K562 (cell line): ENCODE measurements at regions not wholly inside any gene's neighbourhood (a gene's known extent, or its start where the extent isn't known, plus 50 kb on each side); places are given as distances from the start of the nearest gene placed in this dataset.

ENCODE experiments used
- ATAC-seq: fragments of 200-7000 bp; cut with Tn5 transposase; 3 replicates; pipeline ENCODE4 v1.9.1; 2020; ENCODE audit warnings: moderate library complexity
- BruUV-seq: library from RNA; stranded (reverse); fragments of 400-500 nt; replicated peaks from 2 replicates; lab custom pipeline; 2021; lab: Mats Ljungman, UMichigan
- CTCF ChIA-PET: fragments of 300-600 bp; formaldehyde crosslinking; extraction: SDS; loops from one replicate; lab custom pipeline; 2021; ENCODE audit warnings: low intra/inter-chr PET ratio; lab: Yijun Ruan, JAX
- POLR2A ChIA-PET: fragments of 300-600, 350-650 bp; sonication (Branson Sonifier 250); formaldehyde crosslinking; extraction: SDS; loops from one replicate; lab custom pipeline; 2021; ENCODE audit warnings: antibody characterized with exemption, inconsistent platforms; lab: Yijun Ruan, JAX
- DNase-seq, 4 experiments: peaks; one replicate each; pipeline versions ENCODE4 v3.0.0 to v3.0.0-alpha.2; 2011 to 2018; ENCODE audit warnings: low spot score in 3 of 4, mixed read lengths in 3 of 4; ENCODE audit errors: extremely low read depth in 1 of 4
- FAIRE-seq: peaks from 2 replicates; lab custom pipeline; 2011; peaks lifted over from hg19 to GRCh38; lab: Jason Lieb, UNC
- H2AFZ ChIP-seq: 2 replicates; pipeline ENCODE4 v1.6.0; 2011; ENCODE audit warnings: low read depth, low read length, control low read depth, inconsistent platforms
- H3K27ac ChIP-seq: fragments of 200-600 bp; 3 replicates; pipeline ENCODE4 v1.8.0; 2011; ENCODE audit warnings: low read depth, mild to moderate bottlenecking, control low read depth, inconsistent platforms, low read length, moderate library complexity, mixed read lengths; ENCODE audit errors: extremely low read depth
- H3K27me3 ChIP-seq, 2 experiments: fragments of 300-600 bp in 1 of 2; 2 replicates in 1 of 2; 3 replicates in 1 of 2; pipeline versions ENCODE4 v1.6.0 to v1.8.0; 2011; ENCODE audit warnings: inconsistent platforms in 2 of 2, low read length in 2 of 2, mild to moderate bottlenecking in 1 of 2, mixed read lengths in 1 of 2, moderate library complexity in 1 of 2; ENCODE audit not compliant: control insufficient read depth in 2 of 2, insufficient read depth in 2 of 2
- H3K36me3 ChIP-seq: fragments of 300-600 bp; 3 replicates; pipeline ENCODE4 v1.8.0; 2011; ENCODE audit warnings: mild to moderate bottlenecking, low read length, inconsistent platforms; ENCODE audit not compliant: control insufficient read depth, insufficient read depth
- H3K4me1 ChIP-seq, 2 experiments: fragments of 200-600 bp in 1 of 2; replicated peaks in 1 of 2; 2 replicates in 1 of 2; 3 replicates in 1 of 2; pipeline versions ENCODE4 v1.5.1 to v1.8.0; 2011; ENCODE audit warnings: inconsistent platforms in 2 of 2, low read length in 2 of 2, mild to moderate bottlenecking in 1 of 2, mixed read lengths in 1 of 2, moderate library complexity in 1 of 2; ENCODE audit not compliant: control insufficient read depth in 2 of 2, insufficient read depth in 2 of 2
- H3K4me2 ChIP-seq: 2 replicates; pipeline ENCODE4 v1.6.1; 2011; ENCODE audit warnings: low read length, control low read depth, inconsistent platforms, mixed read lengths; ENCODE audit not compliant: insufficient read depth
- H3K4me3 ChIP-seq: fragments of 200-600 bp; sonication (generic), shearing (Covaris generic); 2 replicates; pipeline ENCODE4 v1.5.1; 2016; ENCODE audit warnings: control low read depth, inconsistent platforms
- H3K79me2 ChIP-seq: fragments of 200-600 bp; 3 replicates; pipeline ENCODE4 v1.8.0; 2011; ENCODE audit warnings: low read length, inconsistent platforms; ENCODE audit not compliant: control insufficient read depth, insufficient read depth
- H3K9ac ChIP-seq, 2 experiments: 2 replicates each; pipeline versions ENCODE4 v1.6.0 to v1.6.1; 2011; ENCODE audit warnings: low read depth in 2 of 2, low read length in 2 of 2, control low read depth in 1 of 2, inconsistent platforms in 1 of 2, mild to moderate bottlenecking in 1 of 2, mixed read lengths in 1 of 2; ENCODE audit not compliant: insufficient read depth in 1 of 2
- H3K9me1 ChIP-seq: one replicate; pipeline ENCODE4 v1.6.0; 2011; ENCODE audit warnings: inconsistent platforms, mild to moderate bottlenecking, low read length, moderate library complexity; ENCODE audit not compliant: control insufficient read depth, insufficient read depth
- H3K9me3 ChIP-seq: replicated peaks from 2 replicates; pipeline ENCODE4 v1.5.1; 2011; ENCODE audit warnings: low read depth, low read length, inconsistent platforms; ENCODE audit not compliant: control insufficient read depth, insufficient read depth
- H4K20me1 ChIP-seq: replicated peaks from 2 replicates; pipeline ENCODE4 v1.6.1; 2011; ENCODE audit warnings: low read length, inconsistent platforms, mixed read lengths; ENCODE audit not compliant: control insufficient read depth, insufficient read depth
- E2F6 ChIP-seq, 2 experiments: IDR thresholded peaks; 2 replicates each; pipeline ENCODE4 v1.6.1; 2011; ENCODE audit warnings: borderline replicate concordance in 1 of 2, control low read depth in 1 of 2, low read depth in 1 of 2, low read length in 1 of 2, mild to moderate bottlenecking in 1 of 2, mixed read lengths in 1 of 2, moderate library complexity in 1 of 2; ENCODE audit not compliant: insufficient read depth in 1 of 2, insufficient read length in 1 of 2, poor library complexity in 1 of 2, severe bottlenecking in 1 of 2; ENCODE audit errors: extremely low read depth in 1 of 2
- RERE ChIP-seq: sonication (generic); formaldehyde crosslinking; IDR thresholded peaks from 2 replicates; pipeline ENCODE4 v1.8.0; 2023; ENCODE audit warnings: missing genetic modification reagents, mild to moderate bottlenecking, borderline replicate concordance
- ZNF354B ChIP-seq: fragments of 250-450 bp; sonication (Bioruptor Pico); IDR thresholded peaks from 2 replicates; pipeline ENCODE4 v1.4.0; 2020
- WGBS: fragments of 100-300 bp; shearing (Covaris generic); methylation state at CpG from one replicate; pipeline ENCODE4 v1.1.6; 2016; ENCODE audit warnings: low coverage, mixed read lengths; ENCODE audit not compliant: insufficient coverage; ENCODE audit errors: missing lambda C conversion rate; 5-methylcytosine and 5-hydroxymethylcytosine counted together
- in situ Hi-C: fragments of 300-500 bp; cut with MboI; formaldehyde crosslinking; loops from 4 replicates; pipeline ENCODE4 v1.15.0; 2018; ENCODE audit warnings: inconsistent platforms, mixed read lengths
- intact Hi-C: fragments of 100-400 bp; cut with micrococcal nuclease; formaldehyde crosslinking; loops from 2 replicates; pipeline ENCODE4 v1.14.2; 2022
- TF ChIP-seq, protein P1 (sequence below): sonication (generic); formaldehyde crosslinking; IDR thresholded peaks from 2 replicates; pipeline ENCODE4 v1.8.0; 2022; ENCODE audit warnings: missing genetic modification reagents, mild to moderate bottlenecking, borderline replicate concordance
- TF ChIP-seq, protein P2 (sequence below): fragments of 450-650 bp; IDR thresholded peaks from 2 replicates; pipeline ENCODE4 v1.6.1; 2016; ENCODE audit warnings: borderline replicate concordance

GRCh38 chr9:118457171-118458000 lies 753.2 kb downstream of the TLR4 start:
- DNase-seq, result no peak
- no peaks in the 10 kb centered on the region for H3K27me3 ChIP-seq
- POLR2A ChIA-PET, result no interaction called here
- no peaks in the 10 kb centered on the region for H3K4me1 ChIP-seq
- no peak overlapping the region for H3K9ac ChIP-seq
- BruUV-seq, result no TSS peak
- intact Hi-C loops (no loop called here), in situ Hi-C loops (no loop called here)
- no peak for FAIRE-seq
- no peaks in the 10 kb centered on the region for H4K20me1 ChIP-seq
- H3K27ac ChIP-seq, result no peak overlapping the region
- no peak overlapping the region for H3K4me2 ChIP-seq
- ATAC-seq, result no peak
- peaks cover 2% of the 10 kb centered on the region; the same call in 1 of the 2 replicates for H3K9me3 ChIP-seq
- no peak overlapping the region for H2AFZ ChIP-seq
- H3K4me3 ChIP-seq, result no peak overlapping the region
- H3K79me2 ChIP-seq, result no peaks in the 10 kb centered on the region
- CTCF ChIA-PET, result no interaction called here
- H3K36me3 ChIP-seq, result no peaks in the 10 kb centered on the region
- 0% methylated on average over 6 of the region's 6 CpGs for WGBS
- no peaks in the 10 kb centered on the region for H3K9me1 ChIP-seq
- TF ChIP-seq, protein P1, sequence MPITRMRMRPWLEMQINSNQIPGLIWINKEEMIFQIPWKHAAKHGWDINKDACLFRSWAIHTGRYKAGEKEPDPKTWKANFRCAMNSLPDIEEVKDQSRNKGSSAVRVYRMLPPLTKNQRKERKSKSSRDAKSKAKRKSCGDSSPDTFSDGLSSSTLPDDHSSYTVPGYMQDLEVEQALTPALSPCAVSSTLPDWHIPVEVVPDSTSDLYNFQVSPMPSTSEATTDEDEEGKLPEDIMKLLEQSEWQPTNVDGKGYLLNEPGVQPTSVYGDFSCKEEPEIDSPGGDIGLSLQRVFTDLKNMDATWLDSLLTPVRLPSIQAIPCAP (CRISPR knock-in tag), result no peak
- TF ChIP-seq ZNF354B (CRISPR knock-in tag) (no peak), RERE (CRISPR knock-in tag) (no peak), E2F6 (IDR thresholded peaks at IDR 0.05; ENCODE audit: borderline replicate concordance in 1 of 2, extremely low read depth in 1 of 2, insufficient read depth in 1 of 2, insufficient read length in 1 of 2, low read depth in 1 of 2, low read length in 1 of 2, poor library complexity in 1 of 2, severe bottlenecking in 1 of 2) (no peak)
- TF ChIP-seq, protein P2, sequence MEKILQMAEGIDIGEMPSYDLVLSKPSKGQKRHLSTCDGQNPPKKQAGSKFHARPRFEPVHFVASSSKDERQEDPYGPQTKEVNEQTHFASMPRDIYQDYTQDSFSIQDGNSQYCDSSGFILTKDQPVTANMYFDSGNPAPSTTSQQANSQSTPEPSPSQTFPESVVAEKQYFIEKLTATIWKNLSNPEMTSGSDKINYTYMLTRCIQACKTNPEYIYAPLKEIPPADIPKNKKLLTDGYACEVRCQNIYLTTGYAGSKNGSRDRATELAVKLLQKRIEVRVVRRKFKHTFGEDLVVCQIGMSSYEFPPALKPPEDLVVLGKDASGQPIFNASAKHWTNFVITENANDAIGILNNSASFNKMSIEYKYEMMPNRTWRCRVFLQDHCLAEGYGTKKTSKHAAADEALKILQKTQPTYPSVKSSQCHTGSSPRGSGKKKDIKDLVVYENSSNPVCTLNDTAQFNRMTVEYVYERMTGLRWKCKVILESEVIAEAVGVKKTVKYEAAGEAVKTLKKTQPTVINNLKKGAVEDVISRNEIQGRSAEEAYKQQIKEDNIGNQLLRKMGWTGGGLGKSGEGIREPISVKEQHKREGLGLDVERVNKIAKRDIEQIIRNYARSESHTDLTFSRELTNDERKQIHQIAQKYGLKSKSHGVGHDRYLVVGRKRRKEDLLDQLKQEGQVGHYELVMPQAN, result no peak
